ENCODE measurements at regions not wholly inside any gene's neighbourhood (a gene's known extent, or its start where the extent isn't known, plus 50 kb on each side); places are given as distances from the start of the nearest gene placed in this dataset.
A peak's percentile ranks its signal among the peaks of the same experiment; 100 is the strongest.

DNA sequence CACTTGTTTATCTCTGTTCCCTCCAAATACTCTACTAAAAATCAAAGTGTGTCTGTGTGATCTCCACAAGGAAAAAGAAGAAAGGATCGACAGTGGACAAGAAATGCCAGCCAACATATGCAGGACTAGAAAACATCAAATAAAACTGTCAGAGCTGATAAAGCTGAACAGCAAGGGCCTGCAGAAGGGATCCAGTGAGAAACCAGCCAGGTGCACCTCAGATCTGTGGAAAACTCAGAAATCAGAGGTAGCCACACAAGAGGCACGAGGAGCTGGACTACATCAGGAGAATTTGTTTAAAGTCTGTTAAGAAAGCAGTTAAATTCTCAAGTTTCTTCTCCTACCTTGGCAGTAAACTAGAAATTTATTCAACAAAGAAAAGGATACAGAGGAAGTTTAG lies 135.2 kb downstream of the SUCLG1 start:
- DNase-seq: no peak
- TF ChIP-seq, protein P1, sequence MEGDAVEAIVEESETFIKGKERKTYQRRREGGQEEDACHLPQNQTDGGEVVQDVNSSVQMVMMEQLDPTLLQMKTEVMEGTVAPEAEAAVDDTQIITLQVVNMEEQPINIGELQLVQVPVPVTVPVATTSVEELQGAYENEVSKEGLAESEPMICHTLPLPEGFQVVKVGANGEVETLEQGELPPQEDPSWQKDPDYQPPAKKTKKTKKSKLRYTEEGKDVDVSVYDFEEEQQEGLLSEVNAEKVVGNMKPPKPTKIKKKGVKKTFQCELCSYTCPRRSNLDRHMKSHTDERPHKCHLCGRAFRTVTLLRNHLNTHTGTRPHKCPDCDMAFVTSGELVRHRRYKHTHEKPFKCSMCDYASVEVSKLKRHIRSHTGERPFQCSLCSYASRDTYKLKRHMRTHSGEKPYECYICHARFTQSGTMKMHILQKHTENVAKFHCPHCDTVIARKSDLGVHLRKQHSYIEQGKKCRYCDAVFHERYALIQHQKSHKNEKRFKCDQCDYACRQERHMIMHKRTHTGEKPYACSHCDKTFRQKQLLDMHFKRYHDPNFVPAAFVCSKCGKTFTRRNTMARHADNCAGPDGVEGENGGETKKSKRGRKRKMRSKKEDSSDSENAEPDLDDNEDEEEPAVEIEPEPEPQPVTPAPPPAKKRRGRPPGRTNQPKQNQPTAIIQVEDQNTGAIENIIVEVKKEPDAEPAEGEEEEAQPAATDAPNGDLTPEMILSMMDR (IDR thresholded peaks at IDR 0.05): no peak
- Histone ChIP-seq H3K36me3 (no peaks in the 10 kb centered on the region), H3K27me3 (no peaks in the 10 kb centered on the region), H3K9me3 (no peaks in the 10 kb centered on the region), H3K27ac (no peak overlapping the region), H3K4me3 (no peak overlapping the region), H3K4me1 (peaks cover 0 to 4% (median 0%) of the 10 kb centered on the region in 3 donors)
- ATAC-seq: peak in 3 of 4 donors; percentile 47 to 68 (median 57)
- no peak for FAIRE-seq
- intact Hi-C loops (cut with DNase I): no loop called here
- 15 to 19% methylated on average over 2 of the region's 2 CpGs for WGBS, 2 donors

DNA sequence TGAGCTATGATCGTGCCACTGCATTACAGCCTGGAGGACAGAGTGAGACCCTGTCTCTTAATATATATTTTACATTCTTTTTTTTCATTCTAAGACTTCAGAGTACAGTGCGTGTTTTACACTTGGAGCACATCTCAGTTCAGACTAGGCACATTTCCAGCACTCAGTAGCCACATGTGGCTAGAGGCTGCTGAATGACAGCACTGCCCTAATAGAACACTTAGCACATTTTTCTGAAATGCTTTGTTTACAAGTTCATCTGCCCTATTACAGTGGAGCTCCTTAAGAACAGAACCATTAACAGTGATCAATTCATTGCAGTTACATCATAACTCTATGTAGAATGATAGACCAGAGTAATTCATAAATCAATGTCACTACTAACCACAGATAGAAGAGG lies 138.1 kb downstream of the SUCLG1 start:
- Histone ChIP-seq H3K4me3 (no peak overlapping the region), H3K9me3 (no peaks in the 10 kb centered on the region), H3K4me1 (peaks cover 0 to 4% (median 0%) of the 10 kb centered on the region in 3 donors), H3K27ac (no peak overlapping the region), H3K27me3 (no peaks in the 10 kb centered on the region), H3K36me3 (no peaks in the 10 kb centered on the region)
- TF ChIP-seq, protein P1 (IDR thresholded peaks at IDR 0.05): no peak
- ATAC-seq (no peak), DNase-seq (no peak), FAIRE-seq (no peak)
- intact Hi-C loops (cut with DNase I): no loop called here
- WGBS, 2 donors: 81 to 94% methylated on average over 2 of the region's 2 CpGs

DNA sequence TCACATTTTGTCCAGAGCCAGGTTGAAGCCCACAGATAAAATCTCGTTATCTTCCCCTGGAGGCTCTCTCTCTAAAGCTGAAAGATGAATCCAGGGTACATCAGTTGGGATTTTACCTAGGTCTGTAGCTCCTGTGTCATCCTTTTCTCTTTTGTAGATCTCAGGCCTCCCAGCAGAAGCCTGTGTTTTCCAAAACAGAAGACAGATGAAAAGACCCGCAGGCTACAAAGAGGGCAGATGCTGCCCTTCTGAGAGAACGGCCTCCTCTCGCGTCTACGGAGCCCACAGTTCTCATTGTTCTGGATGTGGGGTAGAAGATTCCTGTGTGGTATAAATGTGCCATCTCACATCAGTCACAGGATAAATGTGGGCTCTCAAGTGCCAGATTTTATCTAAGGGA lies 139.5 kb downstream of the SUCLG1 start:
- FAIRE-seq (no peak), DNase-seq (no peak), ATAC-seq (no peak)
- Histone ChIP-seq H3K4me3 (no peak overlapping the region), H3K4me1 (peaks cover 0 to 4% (median 0%) of the 10 kb centered on the region in 3 donors), H3K9me3 (no peaks in the 10 kb centered on the region), H3K36me3 (no peaks in the 10 kb centered on the region), H3K27me3 (no peaks in the 10 kb centered on the region), H3K27ac (no peak overlapping the region)
- intact Hi-C loops (cut with DNase I): no loop called here
- TF ChIP-seq, protein P1 (IDR thresholded peaks at IDR 0.05): no peak
- 87% methylated on average over 6 of the region's 6 CpGs for WGBS, 2 donors

DNA sequence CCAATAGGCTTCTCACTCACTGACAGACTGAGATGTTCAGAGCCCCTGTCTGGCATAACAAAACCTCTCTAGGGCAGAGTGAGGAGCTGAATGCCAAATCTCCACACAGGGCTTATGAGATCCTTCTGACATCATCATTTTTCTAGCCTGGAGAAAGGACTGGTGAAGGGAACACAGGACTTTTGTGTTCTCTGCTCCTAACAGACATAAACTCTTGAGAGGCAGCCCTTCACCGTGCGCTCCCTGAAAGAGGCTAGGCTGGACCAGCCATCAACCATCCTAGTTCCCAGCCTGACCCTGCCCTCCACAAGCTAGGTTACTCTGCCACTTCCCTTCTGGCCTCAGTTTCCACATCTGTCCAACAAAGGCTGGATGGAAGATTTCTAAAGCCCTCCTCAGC lies 141.9 kb downstream of the SUCLG1 start:
- TF ChIP-seq, protein P1 (IDR thresholded peaks at IDR 0.05): no peak
- Histone ChIP-seq H3K27ac (no peak overlapping the region), H3K4me3 (no peak overlapping the region), H3K27me3 (no peaks in the 10 kb centered on the region), H3K36me3 (no peaks in the 10 kb centered on the region), H3K9me3 (no peaks in the 10 kb centered on the region), H3K4me1 (no peaks in the 10 kb centered on the region)
- no peak for ATAC-seq
- no peak for DNase-seq
- 74 to 76% methylated on average over 2 of the region's 2 CpGs for WGBS, 2 donors
- FAIRE-seq: no peak
- intact Hi-C loops (cut with DNase I): no loop called here

DNA sequence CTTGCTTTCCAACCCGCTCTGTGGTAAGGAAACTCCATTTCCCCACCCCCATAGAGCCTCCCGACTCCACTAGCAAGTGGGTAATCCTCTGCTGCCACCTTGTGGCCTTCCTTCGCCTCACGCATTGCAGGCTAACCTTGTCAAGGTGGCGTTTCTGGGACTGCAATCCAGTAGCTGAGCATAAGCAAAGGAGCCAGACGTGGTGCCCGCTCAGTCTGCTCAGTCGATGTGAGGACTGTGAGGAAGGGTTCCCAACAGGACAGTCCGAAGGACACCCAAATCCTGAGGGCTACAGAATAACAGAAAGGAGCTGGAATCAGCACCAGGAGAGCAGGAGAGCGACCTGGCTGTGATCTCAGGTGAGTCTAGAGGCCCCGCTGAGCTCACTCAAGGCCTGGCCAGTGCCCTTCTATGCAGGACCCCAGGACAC lies 144.2 kb downstream of the SUCLG1 start:
- H3K9me3 ChIP-seq: no peaks in the 10 kb centered on the region
- FAIRE-seq: no peak
- 22% methylated on average over 11 of the region's 11 CpGs for WGBS, 2 donors
- ATAC-seq: peak; percentile 94 to 100 (median 99)
- H3K36me3 ChIP-seq: no peaks in the 10 kb centered on the region
- DNase-seq: peak; percentile 79 to 94 (median 90)
- H3K27me3 ChIP-seq: no peaks in the 10 kb centered on the region
- TF ChIP-seq, protein P1 (IDR thresholded peaks at IDR 0.05): peak; percentile 85 to 91 (median 88)
- H3K4me1 ChIP-seq: no peaks in the 10 kb centered on the region
- no peak overlapping the region for H3K27ac ChIP-seq
- intact Hi-C loops (cut with DNase I): no loop called here
- H3K4me3 ChIP-seq: no peak overlapping the region

Data from pancreas (tissue), 10 donors.